ENCODE measurements at regions not wholly inside any gene's neighbourhood (a gene's known extent, or its start where the extent isn't known, plus 50 kb on each side); places are given as distances from the start of the nearest gene placed in this dataset.
A peak's percentile ranks its signal among the peaks of the same experiment; 100 is the strongest.

- Histone ChIP-seq H3K9ac (ENCODE audit: insufficient read depth, low read depth, low read length) (no peak overlapping the region), H3K4me3 (replicated peaks in 1 of 3; ENCODE audit: insufficient read depth in 1 of 3, low read depth in 2 of 3, low read length in 3 of 3) (no peak overlapping the region), H3K4me2 (ENCODE audit: low read depth, low read length) (no peak overlapping the region), H3K4me1 (ENCODE audit: insufficient read depth, low read length) (no peaks in the 10 kb centered on the region), H3K36me3 (replicated peaks in 1 of 2; ENCODE audit: control insufficient read depth in 1 of 2, insufficient read depth in 2 of 2, low read length in 2 of 2) (no peaks in the 10 kb centered on the region), H3K79me2 (ENCODE audit: insufficient read depth, low read length) (no peaks in the 10 kb centered on the region), H3K27me3 (ENCODE audit: control insufficient read depth in 1 of 2, insufficient read depth in 2 of 2, low read length in 2 of 2) (no peaks in the 10 kb centered on the region), H4K20me1 (ENCODE audit: insufficient read depth, low read length) (no peaks in the 10 kb centered on the region), H2AFZ (ENCODE audit: low read length) (no peak overlapping the region), H3K27ac (ENCODE audit: extremely low read length, insufficient read depth, low read length) (no peak overlapping the region), H3K9me3 (ENCODE audit: low read length) (no peaks in the 10 kb centered on the region)
- ChIA-PET CTCF (ENCODE audit: low intra/inter-chr PET ratio, low total read pairs) (no interaction called here), POLR2A (no interaction called here)
- BruUV-seq (replicated peaks), result no TSS peak
- intact Hi-C loops (cut with micrococcal nuclease; ENCODE audit: unreplicated experiment) (no loop called here), in situ Hi-C loops (cut with HindIII; ENCODE audit: extremely low pct_ligation_motif_present, low pct_unique_long_range_greater_than_20kb) (no loop called here)
- ATAC-seq, result peak; percentile 71
- TF ChIP-seq ZNF263 (CRISPR knock-in tag; IDR thresholded peaks at IDR 0.05), result no peak
- peak; percentile 79 for TF ChIP-seq ONECUT2 (CRISPR knock-in tag; IDR thresholded peaks at IDR 0.05)
- TF ChIP-seq NR2F6 (IDR thresholded peaks at IDR 0.05), result peak; percentile 15; the same call in 1 of the 2 replicates
- TF ChIP-seq NR2F6 (CRISPR knock-in tag; IDR thresholded peaks at IDR 0.05), result no peak
- peak; percentile 40 for TF ChIP-seq PAXIP1 (CRISPR knock-in tag; conservative IDR thresholded peaks at IDR 0.05)
- no peak for TF ChIP-seq ZNF343 (CRISPR knock-in tag; IDR thresholded peaks at IDR 0.05)
- TF ChIP-seq ATF2 (CRISPR knock-in tag; IDR thresholded peaks at IDR 0.05), result no peak
- TF ChIP-seq NR2C2 (CRISPR knock-in tag; IDR thresholded peaks at IDR 0.05; ENCODE audit: borderline replicate concordance), result 0 out of 2 replicates have a peak, but pooled peaks have one; percentile 34
- 0 out of 4 replicates have a peak, but pooled peaks of 1 of the 2 experiments have one; percentile 29 for TF ChIP-seq NR2F1 (CRISPR knock-in tag; IDR thresholded peaks at IDR 0.05)
- TF ChIP-seq ZNF30 (CRISPR knock-in tag; IDR thresholded peaks at IDR 0.05), result no peak
- TF ChIP-seq SRY (CRISPR knock-in tag; IDR thresholded peaks at IDR 0.05), result no peak
- TF ChIP-seq ZSCAN30 (CRISPR knock-in tag; IDR thresholded peaks at IDR 0.05), result no peak
- TF ChIP-seq PRMT3 (CRISPR knock-in tag; IDR thresholded peaks at IDR 0.05; ENCODE audit: borderline replicate concordance, low read depth), result no peak
- TF ChIP-seq ZMYM4 (CRISPR knock-in tag; IDR thresholded peaks at IDR 0.05), result peak; percentile 45; the same call in 1 of the 2 replicates
- TF ChIP-seq KAT2B (IDR thresholded peaks at IDR 0.05; ENCODE audit: borderline replicate concordance, low read depth, low read length), result peak; percentile 97
- no peak for TF ChIP-seq SOX6 (IDR thresholded peaks at IDR 0.05)
- peak; percentile 14; the same call in 1 of the 2 replicates for TF ChIP-seq SOX6 (CRISPR knock-in tag; IDR thresholded peaks at IDR 0.05)
- no peak for DNase-seq (ENCODE audit: low spot score)
- 42% methylated on average over 2 of the region's 6 CpGs for WGBS (ENCODE audit: low lambda C conversion rate)
- no peak for FAIRE-seq
Measured at GRCh38 chrX:135651647-135652295, 61.7 kb upstream of the CT45A1 start.
